ENCODE measurements at regions not wholly inside any gene's neighbourhood (a gene's known extent, or its start where the extent isn't known, plus 50 kb on each side); places are given as distances from the start of the nearest gene placed in this dataset.

DNA sequence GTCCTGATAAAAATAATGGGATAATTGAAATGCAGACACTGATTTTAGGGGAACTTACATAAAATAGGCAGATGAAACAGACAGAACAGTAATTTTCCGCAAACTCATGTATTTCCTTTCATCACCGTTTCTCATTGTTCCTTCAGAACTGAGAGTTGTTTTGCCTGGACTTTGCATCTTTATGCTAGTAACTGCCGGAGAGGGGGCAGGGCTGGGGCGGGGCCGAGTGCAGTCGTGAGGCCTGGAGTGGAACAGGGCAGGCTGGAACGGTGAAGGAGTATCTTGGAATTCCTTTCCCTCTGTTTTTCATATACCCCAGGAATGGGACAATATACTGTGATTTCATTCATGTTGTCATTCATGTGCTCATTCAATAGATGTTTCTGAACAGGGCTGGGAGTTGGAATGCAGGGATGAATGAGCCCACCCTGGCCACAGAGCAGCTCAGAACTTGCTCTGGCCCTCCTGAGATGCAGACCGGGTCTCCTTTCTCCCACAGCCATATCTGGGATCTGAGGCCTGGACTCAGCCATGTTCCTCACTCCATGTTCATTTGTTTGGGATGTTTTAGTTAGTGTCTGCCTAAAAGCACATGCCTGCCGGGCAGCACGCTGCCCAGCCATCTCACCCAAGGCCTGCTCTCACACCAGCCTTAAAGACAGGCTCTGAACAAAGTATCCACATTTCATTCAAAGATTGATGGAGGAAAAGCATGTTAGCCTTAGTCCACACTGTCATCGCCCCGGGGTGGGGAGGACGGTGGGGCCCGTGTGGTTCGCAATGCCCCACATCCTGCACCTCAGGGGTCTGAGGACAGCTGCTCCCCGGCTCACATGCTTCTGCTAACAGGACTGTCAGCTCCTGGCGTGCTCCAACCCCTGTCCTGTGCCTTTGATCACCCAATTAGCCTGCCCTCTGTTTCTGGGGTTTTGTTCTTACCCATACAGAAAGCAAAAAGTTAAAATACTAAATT, 92.9 kb downstream of the SOX1 start:
- Histone ChIP-seq H2BK5ac (ENCODE audit: low read depth, low read length) (peak overlapping the region; percentile 89; the same call in 1 of the 2 replicates), H2BK12ac (ENCODE audit: low read depth, low read length) (peak overlapping the region; percentile 100), H2BK15ac (ENCODE audit: low read length) (0 out of 2 replicates have a peak overlapping the region, but pooled peaks have one; percentile 8), H3K56ac (replicated peaks; ENCODE audit: insufficient read length, low read depth, low read length) (no peak overlapping the region), H3K18ac (ENCODE audit: extremely low read depth, low read length) (peak overlapping the region; percentile 97; the same call in 1 of the 2 replicates), H3K27me3 (replicated peaks in 1 of 4; ENCODE audit: control insufficient read depth in 3 of 4, extremely low read depth in 1 of 4, insufficient read depth in 3 of 4, low read length in 3 of 4) (no peaks in the 10 kb centered on the region), H3K36me3 (ENCODE audit: control insufficient read depth in 2 of 4, insufficient read depth in 4 of 4, low read length in 3 of 4) (no peaks in the 10 kb centered on the region), H3K23ac (ENCODE audit: insufficient read length) (no peak overlapping the region), H2AK5ac (ENCODE audit: low read depth, low read length) (peak overlapping the region; percentile 79), H2BK120ac (replicated peaks; ENCODE audit: low read depth, low read length) (peak overlapping the region; percentile 95), H3K79me2 (ENCODE audit: control insufficient read depth in 1 of 2, insufficient read depth in 2 of 2, low read length in 2 of 2) (no peaks in the 10 kb centered on the region), H3K4ac (replicated peaks; ENCODE audit: insufficient read length, low read depth, low read length) (peak overlapping the region; percentile 63), H4K20me1 (replicated peaks in 1 of 2; ENCODE audit: control insufficient read depth in 1 of 2, insufficient read depth in 2 of 2, low read length in 2 of 2) (no peaks in the 10 kb centered on the region), H3K9ac (replicated peaks in 1 of 4; ENCODE audit: extremely low read depth in 1 of 4, low read depth in 3 of 4, low read length in 3 of 4) (no peak overlapping the region), H4K8ac (ENCODE audit: extremely low read depth, insufficient read depth, low read length) (peak overlapping the region; percentile 87; the same call in 1 of the 2 replicates), H2BK20ac (ENCODE audit: low read length) (peak overlapping the region; percentile 97), H3K4me2 (ENCODE audit: insufficient read depth in 1 of 2, low read depth in 2 of 2, low read length in 2 of 2) (peak overlapping the region in 1 of 2 experiments; percentile 55; a peak in 2 of 4 replicates), H3K23me2 (ENCODE audit: low read depth, low read length) (no peaks in the 10 kb centered on the region), H2AFZ (ENCODE audit: low read length) (no peak overlapping the region), H3K27ac (ENCODE audit: low read depth, low read length) (0 out of 2 replicates have a peak overlapping the region, but pooled peaks have one; percentile 78), H4K5ac (ENCODE audit: insufficient read length, low read depth, low read length) (peak overlapping the region; percentile 37), H3K14ac (ENCODE audit: insufficient read length) (peak overlapping the region; percentile 2), H3K9me3 (ENCODE audit: insufficient read depth in 2 of 2, low read depth in 1 of 2, low read length in 1 of 2) (no peaks in the 10 kb centered on the region; a peak in 2 of 4 replicates), H3K79me1 (ENCODE audit: low read depth, low read length) (no peaks in the 10 kb centered on the region; the same call in 1 of the 2 replicates), H4K91ac (replicated peaks; ENCODE audit: insufficient read length, low read length) (peak overlapping the region; percentile 87), H3K4me1 (replicated peaks in 1 of 4; ENCODE audit: control insufficient read depth in 3 of 4, insufficient read depth in 4 of 4, low read length in 3 of 4) (peaks cover 17 to 34% (median 26%) of the 10 kb centered on the region in 4 experiments), H3K4me3 (ENCODE audit: extremely low read depth in 1 of 4, insufficient read depth in 2 of 4, low read depth in 3 of 4, low read length in 4 of 4) (no peak overlapping the region)
- POLR2A ChIA-PET (ENCODE audit: partially characterized antibody): interaction anchor here (1.3 kb wide), 1 partner anchor 12 kb away, joined by 4 read pairs; no protein-coding TSS in a partner anchor
- CTCF ChIA-PET (ENCODE audit: partially characterized antibody): interaction anchor here (0.5 to 1.3 kb wide), 6 partner anchors 11 to 797 kb away, joined by 3 to 5 read pairs (median 3); no protein-coding TSS in a partner anchor
- 77% methylated on average over 16 of the region's 17 CpGs; no CpG with 5 or more reads in 1 of the 2 experiments for WGBS, 2 experiments (ENCODE audit: extremely low coverage in 1 of 2, insufficient coverage in 1 of 2, insufficient read length in 1 of 2, insufficient replicate concordance in 2 of 2, low coverage in 1 of 2, low lambda C conversion rate in 2 of 2, missing lambda C conversion rate in 1 of 2)
- DNase-seq (ENCODE audit: low read depth in 1 of 2, low spot score in 2 of 2) (no peak), FAIRE-seq (no peak)
- TF ChIP-seq, protein P1, sequence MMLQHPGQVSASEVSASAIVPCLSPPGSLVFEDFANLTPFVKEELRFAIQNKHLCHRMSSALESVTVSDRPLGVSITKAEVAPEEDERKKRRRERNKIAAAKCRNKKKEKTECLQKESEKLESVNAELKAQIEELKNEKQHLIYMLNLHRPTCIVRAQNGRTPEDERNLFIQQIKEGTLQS (IDR thresholded peaks at IDR 0.05; ENCODE audit: insufficient read depth, low read depth, low read length): no peak
- TF ChIP-seq ZNF274 (IDR thresholded peaks at IDR 0.05; ENCODE audit: borderline replicate concordance, extremely low read depth, low read length): no peak
- TF ChIP-seq ASH2L (IDR thresholded peaks at IDR 0.05; ENCODE audit: low read length): no peak
- TF ChIP-seq SP1 (IDR thresholded peaks at IDR 0.05; ENCODE audit: low read depth, low read length): no peak
- no peak for TF ChIP-seq NRF1 (IDR thresholded peaks at IDR 0.05; ENCODE audit: low read depth, low read length)
- TF ChIP-seq RAD21 (IDR thresholded peaks at IDR 0.05 in 1 of 2, conservative IDR thresholded peaks at IDR 0.05 in 1 of 2; ENCODE audit: low read depth in 2 of 2, low read length in 2 of 2): no peak
- no peak for TF ChIP-seq EP300 (IDR thresholded peaks at IDR 0.05; ENCODE audit: borderline replicate concordance in 1 of 2, low read depth in 2 of 2, low read length in 2 of 2)
- TF ChIP-seq BRCA1 (IDR thresholded peaks at IDR 0.05; ENCODE audit: low read depth, low read length): no peak
- TF ChIP-seq RNF2 (IDR thresholded peaks at IDR 0.05; ENCODE audit: borderline replicate concordance, low read depth, low read length, missing control alignments, poor library complexity, severe bottlenecking): no peak
